PC-9 (cell line): ENCODE measurements at regions not wholly inside any gene's neighbourhood (a gene's known extent, or its start where the extent isn't known, plus 50 kb on each side); places are given as distances from the start of the nearest gene placed in this dataset.

Experiments used
- BruUV-seq: library from RNA; stranded (reverse); fragments of 400-500 nt; replicated peaks from 2 replicates; lab custom pipeline; 2021; lab: Mats Ljungman, UMichigan
- CTCF ChIA-PET: fragments of 300-600 bp; sonication (Branson Sonifier 250); formaldehyde crosslinking; loops from one replicate; lab custom pipeline; 2022; ENCODE audit warnings: antibody characterized with exemption; lab: Charles Lee
- POLR2A ChIA-PET: fragments of 300-600 bp; sonication (Branson Sonifier 250); formaldehyde crosslinking; loops from one replicate; lab custom pipeline; 2022; ENCODE audit warnings: antibody characterized with exemption; ENCODE audit not compliant: unreplicated experiment; lab: Charles Lee
- DNase-seq, 2 experiments: peaks; one replicate each; pipeline versions ENCODE4 v3.0.0 to v3.0.0-alpha.2; 2015 to 2022; ENCODE audit warnings: mixed read lengths in 1 of 2
- H2AFZ ChIP-seq: fragments of 200-600 bp; sonication (generic); 2 replicates; pipeline ENCODE4 v1.8.1; 2017; ENCODE audit warnings: antibody characterized with exemption
- H3F3A ChIP-seq: fragments of 200-600 bp; sonication (generic); 2 replicates; pipeline ENCODE4 v1.8.1; 2017; ENCODE audit warnings: antibody characterized with exemption, mild to moderate bottlenecking, low read depth; ENCODE audit not compliant: insufficient read depth
- H3K27ac ChIP-seq: fragments of 200-600 bp; sonication (generic); 2 replicates; pipeline ENCODE4 v1.6.1; 2016; ENCODE audit warnings: mixed run types
- H3K27me3 ChIP-seq: fragments of 200-600 bp; sonication (generic); 2 replicates; pipeline ENCODE4 v1.6.1; 2016; ENCODE audit warnings: low read depth, mixed run types; ENCODE audit not compliant: insufficient read depth
- H3K36me3 ChIP-seq: fragments of 200-600 bp; sonication (generic); 2 replicates; pipeline ENCODE4 v1.6.1; 2016; ENCODE audit warnings: low read depth, mixed run types
- H3K4me1 ChIP-seq: fragments of 200-600 bp; sonication (generic); replicated peaks from 2 replicates; pipeline ENCODE4 v1.6.1; 2016; ENCODE audit warnings: mixed run types; ENCODE audit not compliant: insufficient read depth
- H3K4me2 ChIP-seq: fragments of 200-600 bp; sonication (generic); 2 replicates; pipeline ENCODE4 v1.6.1; 2017; ENCODE audit warnings: mixed run types
- H3K4me3 ChIP-seq: fragments of 200-600 bp; sonication (generic); 2 replicates; pipeline ENCODE4 v1.6.1; 2016; ENCODE audit warnings: mixed run types
- H3K79me2 ChIP-seq: fragments of 200-600 bp; sonication (generic); 2 replicates; pipeline ENCODE4 v1.6.1; 2017; ENCODE audit warnings: low read depth, mixed run types
- H3K9me2 ChIP-seq: fragments of 200-600 bp; sonication (generic); 2 replicates; pipeline ENCODE4 v1.8.1; 2017; ENCODE audit warnings: mild to moderate bottlenecking; ENCODE audit not compliant: insufficient read depth
- H3K9me3 ChIP-seq: fragments of 200-600 bp; sonication (generic); 2 replicates; pipeline ENCODE4 v1.8.1; 2016; ENCODE audit warnings: low read depth; ENCODE audit not compliant: insufficient read depth
- H4K20me1 ChIP-seq: fragments of 200-600 bp; sonication (generic); 2 replicates; pipeline ENCODE4 v1.8.1; 2017; ENCODE audit not compliant: insufficient read depth
- CTCF ChIP-seq: fragments of 200-600 bp; sonication (generic); conservative IDR thresholded peaks from 2 replicates; pipeline ENCODE4 v1.6.1; 2017; ENCODE audit warnings: mixed run types, antibody characterized with exemption, mild to moderate bottlenecking, moderate library complexity
- EZH2 ChIP-seq: fragments of 200-600 bp; sonication (generic); IDR thresholded peaks from 2 replicates; pipeline ENCODE4 v1.8.0; 2017; ENCODE audit warnings: antibody characterized with exemption, low read depth
- intact Hi-C: fragments of 100-400 bp; cut with micrococcal nuclease; formaldehyde crosslinking; loops from one replicate; pipeline ENCODE4 v1.10.0; 2022; ENCODE audit not compliant: unreplicated experiment

GRCh38 chr6:119628691-119629594 lies 279.4 kb upstream of the MAN1A1 start:
- no peaks in the 10 kb centered on the region for H3K27me3 ChIP-seq
- ChIA-PET CTCF (no interaction called here), POLR2A (no interaction called here)
- H3K4me3 ChIP-seq: no peak overlapping the region
- no peak for TF ChIP-seq EZH2
- TF ChIP-seq CTCF: no peak; the same call in 1 of the 2 replicates
- no peaks in the 10 kb centered on the region for H3K9me2 ChIP-seq
- intact Hi-C loops: loop anchor here (2.0 to 10.0 kb wide), 3 partner anchors 206 to 482 kb away; no protein-coding TSS in a partner anchor
- H3K36me3 ChIP-seq: no peaks in the 10 kb centered on the region
- 0 out of 2 replicates have a peak, but pooled peaks cover 3% of the 10 kb centered on the region for H3K9me3 ChIP-seq
- peaks cover 27% of the 10 kb centered on the region for H3K4me1 ChIP-seq
- no peak overlapping the region for H2AFZ ChIP-seq
- H3K79me2 ChIP-seq: no peaks in the 10 kb centered on the region
- no TSS peak for BruUV-seq
- H4K20me1 ChIP-seq: no peaks in the 10 kb centered on the region
- no peak for DNase-seq
- H3K27ac ChIP-seq: peak overlapping the region; percentile 61; the same call in 1 of the 2 replicates
- H3F3A ChIP-seq: peaks cover 17% of the 10 kb centered on the region
- no peak overlapping the region for H3K4me2 ChIP-seq

- no peak overlapping the region for H3K4me3 ChIP-seq
Observed at GRCh38 chr6:119627908-119628669, 278.5 kb upstream of the MAN1A1 start.

More at GRCh38 chr6:119627908-119628669, 278.5 kb upstream of the MAN1A1 start:
- H3K9me2 ChIP-seq: 0 out of 2 replicates have a peak, but pooled peaks cover 2% of the 10 kb centered on the region
- peak overlapping the region; percentile 66 for H2AFZ ChIP-seq
- BruUV-seq: no TSS peak
- POLR2A ChIA-PET: no interaction called here
- H4K20me1 ChIP-seq: no peaks in the 10 kb centered on the region
- peaks cover 29% of the 10 kb centered on the region for H3K4me1 ChIP-seq
- H3K4me2 ChIP-seq: peak overlapping the region; percentile 32
- TF ChIP-seq CTCF (no peak), EZH2 (no peak)
- H3K79me2 ChIP-seq: no peaks in the 10 kb centered on the region
- DNase-seq: peak in 1 of 2 experiments; percentile 44
- H3K27me3 ChIP-seq: no peaks in the 10 kb centered on the region
- intact Hi-C loops: loop anchor here (2.0 to 10.0 kb wide), 3 partner anchors 207 to 481 kb away; no protein-coding TSS in a partner anchor
- 0 out of 2 replicates have a peak, but pooled peaks cover 3% of the 10 kb centered on the region for H3K9me3 ChIP-seq
- H3K36me3 ChIP-seq: no peaks in the 10 kb centered on the region
- CTCF ChIA-PET: interaction anchor here (0.6 kb wide), 1 partner anchor 631 kb away, joined by 3 read pairs; no protein-coding TSS in a partner anchor
- H3K27ac ChIP-seq: peak overlapping the region; percentile 61
- H3F3A ChIP-seq: peaks cover 17% of the 10 kb centered on the region
